ENCODE measurements at regions not wholly inside any gene's neighbourhood (a gene's known extent, or its start where the extent isn't known, plus 50 kb on each side); places are given as distances from the start of the nearest gene placed in this dataset.

DNA sequence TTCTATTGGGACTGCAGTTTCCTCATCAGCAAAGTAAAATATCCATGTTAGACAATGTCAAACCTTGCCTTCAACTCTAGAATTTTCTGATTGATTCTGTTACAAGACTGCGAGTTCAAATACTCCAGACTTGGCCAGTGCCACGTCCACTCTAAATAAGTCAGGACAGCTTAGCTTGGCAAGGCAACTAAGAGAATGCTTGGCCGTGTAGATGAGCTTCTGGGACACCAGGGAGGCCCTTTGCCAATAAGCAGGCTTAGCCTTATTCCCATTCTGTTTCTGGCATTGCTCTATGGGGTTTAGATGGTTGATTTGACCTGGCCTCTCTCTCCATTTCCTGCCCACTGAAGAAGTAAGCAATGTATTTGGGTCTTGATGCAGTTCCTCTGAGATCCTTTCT is 218.1 kb upstream of the SIX2 start:
- in situ Hi-C loops (cut with MboI; ENCODE audit: low sequenced_read_pairs, unreplicated experiment): no loop called here
- TF ChIP-seq CTCF (IDR thresholded peaks at IDR 0.05; ENCODE audit: borderline replicate concordance, control extremely low read depth, extremely low read depth, insufficient read depth, missing control alignments): no peak
- no peak for DNase-seq (ENCODE audit: low spot score)

- no peak for TF ChIP-seq CTCF (IDR thresholded peaks at IDR 0.05; ENCODE audit: borderline replicate concordance, control extremely low read depth, extremely low read depth, insufficient read depth, missing control alignments)
- in situ Hi-C loops (cut with MboI; ENCODE audit: low sequenced_read_pairs, unreplicated experiment): no loop called here
- DNase-seq (ENCODE audit: low spot score): no peak
Measured at GRCh38 chr2:45224993-45225380, 215.7 kb upstream of the SIX2 start.

DNA sequence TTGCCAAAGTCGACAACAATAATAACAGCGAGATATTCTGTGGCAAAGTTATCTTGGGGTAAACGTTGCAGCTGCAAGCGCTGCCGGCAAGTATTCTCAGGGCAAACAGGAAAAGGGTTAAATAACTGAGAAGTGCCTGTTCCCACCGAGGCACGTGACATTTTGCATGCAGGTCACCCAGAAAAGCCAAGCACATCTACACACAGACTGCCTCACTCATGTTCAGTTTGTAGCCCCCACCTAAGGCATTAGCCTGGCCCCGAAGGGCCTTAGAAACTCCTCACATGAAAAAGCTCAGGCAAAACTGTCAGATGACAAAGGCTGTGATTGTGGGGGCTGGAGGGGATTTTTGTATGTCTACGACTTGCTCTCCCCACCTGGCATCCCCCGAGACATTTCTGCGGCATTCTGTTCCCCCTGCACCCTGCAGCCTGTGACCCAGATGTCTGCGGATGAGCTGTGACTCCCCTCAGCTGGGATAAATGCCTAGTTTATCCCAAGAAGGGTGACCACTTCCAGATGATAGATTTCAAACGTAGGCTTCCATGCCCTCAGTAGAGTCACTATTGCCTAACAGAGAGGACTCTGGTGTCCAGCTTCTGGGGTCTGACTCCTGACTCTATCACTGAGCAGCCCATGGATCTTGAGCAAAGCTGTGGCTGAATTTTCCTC is 215.2 kb upstream of the SIX2 start:
- DNase-seq (ENCODE audit: low spot score): no peak
- no peak for TF ChIP-seq CTCF (IDR thresholded peaks at IDR 0.05; ENCODE audit: borderline replicate concordance, control extremely low read depth, extremely low read depth, insufficient read depth, missing control alignments)
- in situ Hi-C loops (cut with MboI; ENCODE audit: low sequenced_read_pairs, unreplicated experiment): no loop called here

DNA sequence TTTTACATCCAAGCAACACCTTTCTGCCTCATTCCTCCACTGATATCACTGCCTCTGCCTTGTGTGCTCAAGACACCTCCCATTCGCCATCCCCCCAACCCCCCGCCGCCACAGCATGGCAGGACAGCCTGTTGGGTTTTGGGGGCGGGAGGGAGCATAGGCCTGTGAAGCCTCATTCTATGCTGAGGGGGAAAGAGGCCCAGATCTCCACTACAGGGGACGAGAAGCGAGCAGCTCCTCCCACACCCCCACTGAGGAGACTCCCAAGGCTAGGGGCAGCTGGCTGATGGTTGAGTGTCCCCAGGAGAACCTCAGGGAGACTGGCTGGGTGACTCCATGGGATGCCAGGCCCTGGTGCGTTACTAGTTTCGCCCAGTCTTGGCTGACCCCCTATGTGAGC is 214.3 kb upstream of the SIX2 start:
- in situ Hi-C loops (cut with MboI; ENCODE audit: low sequenced_read_pairs, unreplicated experiment): no loop called here
- TF ChIP-seq CTCF (IDR thresholded peaks at IDR 0.05; ENCODE audit: borderline replicate concordance, control extremely low read depth, extremely low read depth, insufficient read depth, missing control alignments): no peak
- DNase-seq (ENCODE audit: low spot score): no peak

DNA sequence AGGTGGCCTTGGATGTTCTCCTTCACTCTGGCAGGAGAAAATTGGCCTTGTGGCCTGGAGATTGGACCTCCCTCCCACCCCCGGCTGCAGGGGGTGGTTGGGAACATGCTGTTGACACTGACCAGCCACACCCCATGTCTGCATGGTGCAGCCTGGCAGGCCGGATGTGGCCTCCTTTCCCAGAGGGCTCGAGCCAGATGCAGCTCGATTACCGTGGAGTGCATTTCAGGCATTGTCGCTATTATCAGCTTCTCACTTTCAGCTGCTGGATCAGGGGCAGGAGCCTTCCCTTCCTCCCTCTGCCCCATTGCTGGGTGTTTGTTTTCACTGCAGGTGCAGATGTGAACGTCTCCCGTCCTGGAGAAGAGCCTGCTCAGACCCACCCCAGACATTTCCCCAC is 211.0 kb upstream of the SIX2 start:
- DNase-seq (ENCODE audit: low spot score): no peak
- in situ Hi-C loops (cut with MboI; ENCODE audit: low sequenced_read_pairs, unreplicated experiment): no loop called here
- TF ChIP-seq CTCF (IDR thresholded peaks at IDR 0.05; ENCODE audit: borderline replicate concordance, control extremely low read depth, extremely low read depth, insufficient read depth, missing control alignments): no peak

DNA sequence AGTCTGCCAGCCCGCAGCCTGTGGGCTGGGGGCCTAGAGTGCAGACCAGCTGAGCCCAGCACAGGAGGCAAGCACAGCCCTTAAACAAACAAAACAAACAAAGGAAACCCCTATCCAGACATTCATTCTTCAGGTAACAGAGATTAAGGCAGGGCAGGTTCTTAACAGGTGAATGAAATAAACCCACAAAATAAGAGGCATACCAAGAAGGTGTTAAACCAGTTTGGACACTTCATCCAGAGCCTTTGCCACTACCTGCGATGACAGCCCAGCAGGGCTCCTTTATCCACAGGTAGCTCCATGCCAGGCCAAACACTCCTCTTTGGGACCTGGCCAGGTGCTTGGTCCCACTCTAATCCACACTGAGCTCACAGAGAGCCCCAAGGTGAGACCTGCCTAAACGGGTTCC is 209.7 kb upstream of the SIX2 start:
- in situ Hi-C loops (cut with MboI; ENCODE audit: low sequenced_read_pairs, unreplicated experiment): no loop called here
- DNase-seq (ENCODE audit: low spot score): no peak
- no peak for TF ChIP-seq CTCF (IDR thresholded peaks at IDR 0.05; ENCODE audit: borderline replicate concordance, control extremely low read depth, extremely low read depth, insufficient read depth, missing control alignments)
